Fibroblast of lung (primary cell): ENCODE measurements at regions not wholly inside any gene's neighbourhood (a gene's known extent, or its start where the extent isn't known, plus 50 kb on each side); places are given as distances from the start of the nearest gene placed in this dataset.

Experiments
- DNase-seq, 2 donors: peaks; one replicate each; pipeline versions ENCODE4 v3.0.0 to v3.0.0-alpha.2; 2010; ENCODE audit warnings: low read depth in 2 of 2
- H2AFZ ChIP-seq: 2 replicates; pipeline ENCODE4 v1.5.1; 2012; ENCODE audit warnings: low read length, control low read depth, inconsistent platforms
- H3K27ac ChIP-seq: 2 replicates; pipeline ENCODE4 v1.5.1; 2011; ENCODE audit warnings: low read length, control low read depth; ENCODE audit not compliant: insufficient read depth
- H3K27me3 ChIP-seq: 2 replicates; pipeline ENCODE4 v1.5.1; 2011; ENCODE audit warnings: mild to moderate bottlenecking, low read length; ENCODE audit not compliant: control insufficient read depth, insufficient read depth
- H3K36me3 ChIP-seq: 2 replicates; pipeline ENCODE4 v1.5.1; 2011; ENCODE audit warnings: low read length; ENCODE audit not compliant: control insufficient read depth, insufficient read depth
- H3K4me1 ChIP-seq: 2 replicates; pipeline ENCODE4 v1.5.1; 2011; ENCODE audit warnings: low read length; ENCODE audit not compliant: control insufficient read depth, insufficient read depth; ENCODE audit errors: extremely low read depth
- H3K4me2 ChIP-seq: 2 replicates; pipeline ENCODE4 v1.5.1; 2011; ENCODE audit warnings: low read length, control low read depth; ENCODE audit not compliant: insufficient read depth; ENCODE audit errors: extremely low read depth
- H3K4me3 ChIP-seq, 4 experiments: fragments of 200-600 bp in 1 of 4; sonication (generic) in 1 of 4; replicated peaks in 1 of 4; 2 replicates each; pipeline ENCODE4 v1.5.1; 2011 to 2016; ENCODE audit warnings: low read length in 4 of 4, low read depth in 3 of 4, mild to moderate bottlenecking in 3 of 4, control low read depth in 2 of 4, inconsistent platforms in 1 of 4, mixed read lengths in 1 of 4; ENCODE audit not compliant: insufficient read depth in 1 of 4; ENCODE audit errors: control extremely low read depth in 1 of 4
- H3K79me2 ChIP-seq: 2 replicates; pipeline ENCODE4 v1.5.1; 2012; ENCODE audit warnings: mild to moderate bottlenecking, low read length, inconsistent platforms; ENCODE audit not compliant: control insufficient read depth, insufficient read depth
- H3K9ac ChIP-seq: 2 replicates; pipeline ENCODE4 v1.5.1; 2011; ENCODE audit warnings: mild to moderate bottlenecking, low read length, control low read depth; ENCODE audit not compliant: insufficient read depth
- H3K9me3 ChIP-seq: 2 replicates; pipeline ENCODE4 v1.5.1; 2012; ENCODE audit warnings: low read depth, low read length; ENCODE audit not compliant: control insufficient read depth, insufficient read depth
- H4K20me1 ChIP-seq: 2 replicates; pipeline ENCODE4 v1.5.1; 2011; ENCODE audit warnings: low read length; ENCODE audit not compliant: control insufficient read depth, insufficient read depth; ENCODE audit errors: extremely low read depth
- EZH2 ChIP-seq: IDR thresholded peaks from 2 replicates; pipeline ENCODE4 v1.5.1; 2012; ENCODE audit warnings: low read length, control low read depth, mild to moderate bottlenecking; ENCODE audit errors: missing control alignments
- TF ChIP-seq, protein P1 (sequence below), 2 donors: IDR thresholded peaks in 1 of 2; conservative IDR thresholded peaks in 1 of 2; 1 replicate in 1 of 2; 2 replicates in 1 of 2; pipeline ENCODE4 v1.5.1; 2011 to 2012; ENCODE audit warnings: low read length in 2 of 2, control low read depth in 1 of 2, inconsistent platforms in 1 of 2, low read depth in 1 of 2, mild to moderate bottlenecking in 1 of 2

DNA sequence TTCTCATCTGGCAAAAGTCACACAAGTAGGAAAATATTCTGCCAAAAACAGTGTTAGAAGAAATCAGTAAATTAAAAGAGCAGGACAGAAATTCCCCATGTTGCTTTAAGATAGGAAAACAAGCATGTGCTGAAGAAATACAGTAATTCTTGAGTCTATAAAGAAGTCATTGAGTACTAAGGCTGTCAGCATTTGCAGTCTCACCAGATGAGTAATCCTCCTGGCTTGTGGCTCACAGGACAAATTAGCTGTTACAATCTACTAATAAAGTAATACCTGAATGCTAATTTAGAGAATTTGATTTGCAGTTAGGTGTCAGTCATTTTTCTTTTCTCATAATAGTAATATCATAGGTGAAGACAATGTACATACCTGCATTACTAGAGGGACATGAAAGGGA lies 1158.9 kb upstream of the CELF2 start:
- DNase-seq: peak; percentile 27
- TF ChIP-seq EZH2: no peak
- TF ChIP-seq, protein P1, sequence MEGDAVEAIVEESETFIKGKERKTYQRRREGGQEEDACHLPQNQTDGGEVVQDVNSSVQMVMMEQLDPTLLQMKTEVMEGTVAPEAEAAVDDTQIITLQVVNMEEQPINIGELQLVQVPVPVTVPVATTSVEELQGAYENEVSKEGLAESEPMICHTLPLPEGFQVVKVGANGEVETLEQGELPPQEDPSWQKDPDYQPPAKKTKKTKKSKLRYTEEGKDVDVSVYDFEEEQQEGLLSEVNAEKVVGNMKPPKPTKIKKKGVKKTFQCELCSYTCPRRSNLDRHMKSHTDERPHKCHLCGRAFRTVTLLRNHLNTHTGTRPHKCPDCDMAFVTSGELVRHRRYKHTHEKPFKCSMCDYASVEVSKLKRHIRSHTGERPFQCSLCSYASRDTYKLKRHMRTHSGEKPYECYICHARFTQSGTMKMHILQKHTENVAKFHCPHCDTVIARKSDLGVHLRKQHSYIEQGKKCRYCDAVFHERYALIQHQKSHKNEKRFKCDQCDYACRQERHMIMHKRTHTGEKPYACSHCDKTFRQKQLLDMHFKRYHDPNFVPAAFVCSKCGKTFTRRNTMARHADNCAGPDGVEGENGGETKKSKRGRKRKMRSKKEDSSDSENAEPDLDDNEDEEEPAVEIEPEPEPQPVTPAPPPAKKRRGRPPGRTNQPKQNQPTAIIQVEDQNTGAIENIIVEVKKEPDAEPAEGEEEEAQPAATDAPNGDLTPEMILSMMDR (conservative IDR thresholded peaks at IDR 0.05 in 1 of 2, IDR thresholded peaks at IDR 0.05 in 1 of 2; ENCODE audit: low read depth in 1 of 2, low read length in 2 of 2): no peak
- no peak overlapping the region for H3K27ac ChIP-seq
- no peaks in the 10 kb centered on the region for H3K27me3 ChIP-seq
- no peak overlapping the region for H3K9ac ChIP-seq
- H3K79me2 ChIP-seq: no peaks in the 10 kb centered on the region
- no peaks in the 10 kb centered on the region for H4K20me1 ChIP-seq
- no peaks in the 10 kb centered on the region for H3K9me3 ChIP-seq
- H3K4me2 ChIP-seq: no peak overlapping the region
- no peaks in the 10 kb centered on the region for H3K4me1 ChIP-seq
- no peak overlapping the region for H2AFZ ChIP-seq
- no peaks in the 10 kb centered on the region for H3K36me3 ChIP-seq
- no peak overlapping the region for H3K4me3 ChIP-seq

DNA sequence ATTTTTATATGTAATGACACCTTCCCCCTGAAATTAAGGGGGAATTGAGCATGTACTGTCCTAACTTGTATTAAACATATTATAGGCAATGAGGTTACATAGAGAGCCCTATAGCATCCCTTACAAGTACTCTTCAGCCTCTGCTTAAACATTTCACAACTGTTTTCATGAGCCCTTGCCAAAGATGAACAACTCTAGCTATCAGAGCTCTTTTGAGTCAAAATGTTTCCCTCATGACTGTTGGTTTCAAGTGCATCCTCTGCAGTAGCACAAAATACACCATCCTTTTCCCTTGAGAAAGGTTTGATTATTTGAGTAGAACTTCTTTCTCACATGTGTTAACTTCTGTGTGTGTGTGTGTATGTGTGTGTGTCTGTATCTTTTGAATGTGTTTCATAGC lies 1157.6 kb upstream of the CELF2 start:
- Histone ChIP-seq H3K4me2 (no peak overlapping the region), H3K9ac (no peak overlapping the region), H2AFZ (no peak overlapping the region), H3K9me3 (no peaks in the 10 kb centered on the region), H3K27ac (no peak overlapping the region), H3K79me2 (no peaks in the 10 kb centered on the region), H3K36me3 (no peaks in the 10 kb centered on the region), H3K4me3 (no peak overlapping the region), H4K20me1 (no peaks in the 10 kb centered on the region), H3K27me3 (no peaks in the 10 kb centered on the region), H3K4me1 (no peaks in the 10 kb centered on the region)
- peak in 1 of 2 donors; percentile 18 for DNase-seq
- TF ChIP-seq, protein P1 (conservative IDR thresholded peaks at IDR 0.05 in 1 of 2, IDR thresholded peaks at IDR 0.05 in 1 of 2; ENCODE audit: low read depth in 1 of 2, low read length in 2 of 2): no peak
- no peak for TF ChIP-seq EZH2

DNA sequence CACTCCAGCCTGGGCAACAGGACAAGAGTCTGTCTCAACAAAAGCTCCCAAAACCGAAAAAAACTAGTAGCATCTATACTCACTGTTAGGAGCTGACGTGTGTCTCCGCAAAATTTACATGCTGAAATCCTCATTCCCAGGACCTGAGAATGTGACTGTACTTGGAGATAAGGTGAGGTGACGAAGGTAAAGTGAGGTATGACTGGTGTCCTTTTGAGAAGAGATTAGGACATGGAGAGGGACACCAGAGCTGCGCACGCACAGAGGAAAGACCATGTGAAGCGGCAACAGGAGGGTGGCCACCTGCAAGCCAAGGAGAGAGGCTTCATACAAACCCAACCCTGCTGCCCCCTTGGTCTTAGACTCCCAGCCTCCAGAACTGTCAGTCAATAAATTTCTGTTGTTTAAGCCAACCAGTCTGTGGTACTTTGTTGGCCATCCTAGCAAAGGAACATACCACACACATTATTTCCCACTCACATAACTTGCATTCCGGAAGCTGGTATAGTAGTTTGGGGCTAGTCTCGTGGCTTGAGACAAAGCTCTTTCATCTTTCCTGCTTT lies 1154.0 kb upstream of the CELF2 start:
- Histone ChIP-seq H3K27ac (no peak overlapping the region), H3K27me3 (no peaks in the 10 kb centered on the region), H3K4me1 (no peaks in the 10 kb centered on the region), H3K4me2 (no peak overlapping the region), H3K79me2 (no peaks in the 10 kb centered on the region), H3K9me3 (no peaks in the 10 kb centered on the region), H3K36me3 (no peaks in the 10 kb centered on the region), H2AFZ (no peak overlapping the region), H4K20me1 (no peaks in the 10 kb centered on the region), H3K9ac (no peak overlapping the region), H3K4me3 (no peak overlapping the region)
- TF ChIP-seq EZH2: no peak
- TF ChIP-seq, protein P1 (conservative IDR thresholded peaks at IDR 0.05 in 1 of 2, IDR thresholded peaks at IDR 0.05 in 1 of 2; ENCODE audit: low read depth in 1 of 2, low read length in 2 of 2): no peak
- DNase-seq: no peak
